T-helper 2 cell treated with Interferon-gamma antibody and Interleukin-4, amounts not matched to agents 100 ng/mL and 5 ng/mL, for 36 hours (primary cell): ENCODE measurements at regions not wholly inside any gene's neighbourhood (a gene's known extent, or its start where the extent isn't known, plus 50 kb on each side); places are given as distances from the start of the nearest gene placed in this dataset.

Experiments
- intact Hi-C: fragments of 100-400 bp; cut with micrococcal nuclease; formaldehyde crosslinking; loops from one replicate; pipeline ENCODE4 v1.15.1; 2023

GRCh38 chr5:53361708-53362107, 118.7 kb upstream of the FST start:
- intact Hi-C loops, result no loop called here

GRCh38 chr5:53362521-53362941, 117.9 kb upstream of the FST start:
- intact Hi-C loops, result no loop called here

- intact Hi-C loops, result no loop called here
Measured at GRCh38 chr5:53364061-53364460, 116.4 kb upstream of the FST start.

GRCh38 chr5:53366245-53366644, 114.2 kb upstream of the FST start:
- intact Hi-C loops, result no loop called here

- intact Hi-C loops, result no loop called here
Measured at GRCh38 chr5:53367727-53368126, 112.7 kb upstream of the FST start.

- intact Hi-C loops, result no loop called here
Measured at GRCh38 chr5:53368516-53368915, 111.9 kb upstream of the FST start.

GRCh38 chr5:53368966-53369605, 111.3 kb upstream of the FST start:
- intact Hi-C loops, result no loop called here

GRCh38 chr5:53369681-53370080, 110.7 kb upstream of the FST start:
- intact Hi-C loops, result no loop called here

GRCh38 chr5:53373451-53374158, 106.8 kb upstream of the FST start:
- intact Hi-C loops, result no loop called here

GRCh38 chr5:53376853-53377252, 103.6 kb upstream of the FST start:
- intact Hi-C loops, result no loop called here

GRCh38 chr5:53378190-53378589, 102.2 kb upstream of the FST start:
- intact Hi-C loops, result no loop called here

GRCh38 chr5:53378590-53379247, 101.7 kb upstream of the FST start:
- intact Hi-C loops, result no loop called here

- intact Hi-C loops, result no loop called here
Measured at GRCh38 chr5:53386341-53386740, 94.1 kb upstream of the FST start.

- intact Hi-C loops, result no loop called here
Measured at GRCh38 chr5:53389093-53389492, 91.3 kb upstream of the FST start.

- intact Hi-C loops, result no loop called here
Measured at GRCh38 chr5:53392073-53392472, 88.4 kb upstream of the FST start.

GRCh38 chr5:53394808-53395207, 85.6 kb upstream of the FST start:
- intact Hi-C loops, result no loop called here

- intact Hi-C loops, result no loop called here
Measured at GRCh38 chr5:53397141-53397757, 83.2 kb upstream of the FST start.

- intact Hi-C loops, result no loop called here
Measured at GRCh38 chr5:53397845-53398244, 82.6 kb upstream of the FST start.

- intact Hi-C loops, result no loop called here
Measured at GRCh38 chr5:53399926-53400697, 80.3 kb upstream of the FST start.

- intact Hi-C loops, result no loop called here
Measured at GRCh38 chr5:53403291-53403690, 77.1 kb upstream of the FST start.

GRCh38 chr5:53403758-53404157, 76.7 kb upstream of the FST start:
- intact Hi-C loops, result no loop called here
